ENCODE measurements at regions not wholly inside any gene's neighbourhood (a gene's known extent, or its start where the extent isn't known, plus 50 kb on each side); places are given as distances from the start of the nearest gene placed in this dataset.

GRCh38 chr4:31190671-31191070, 470.5 kb downstream of the PCDH7 start:
- Histone ChIP-seq H3K27ac (no peak overlapping the region), H3K36me3 (no peaks in the 10 kb centered on the region), H3K27me3 (no peaks in the 10 kb centered on the region), H3K4me1 (peaks cover 0 to 8% (median 0%) of the 10 kb centered on the region in 9 donors), H3K9me3 (no peaks in the 10 kb centered on the region), H3K4me3 (no peak overlapping the region)
- intact Hi-C loops (cut with DNase I), result no loop called here
- DNase-seq (no peak), ATAC-seq (no peak)
- no peak for TF ChIP-seq CTCF (IDR thresholded peaks at IDR 0.05)

GRCh38 chr4:31192341-31192740, 472.2 kb downstream of the PCDH7 start:
- DNase-seq (no peak), ATAC-seq (peak in 5 of 8 donors; percentile 31 to 76 (median 56))

GRCh38 chr4:31193521-31193920, 473.4 kb downstream of the PCDH7 start:
- intact Hi-C loops (cut with DNase I), result no loop called here
- no peak for TF ChIP-seq CTCF (IDR thresholded peaks at IDR 0.05)
- H3K27ac ChIP-seq, result no peak overlapping the region
- H3K9me3 ChIP-seq, result peaks cover 0 to 18% (median 0%) of the 10 kb centered on the region in 11 donors
- H3K27me3 ChIP-seq, result no peaks in the 10 kb centered on the region
- H3K4me3 ChIP-seq, result no peak overlapping the region
- DNase-seq (no peak), ATAC-seq (no peak)
- peaks cover 0 to 8% (median 0%) of the 10 kb centered on the region in 9 donors for H3K4me1 ChIP-seq
- no peaks in the 10 kb centered on the region for H3K36me3 ChIP-seq
- WGBS, 2 donors, result 94 to 100% methylated on average over 1 of the region's 1 CpG

More at GRCh38 chr4:31192341-31192740, 472.2 kb downstream of the PCDH7 start:
- Histone ChIP-seq H3K9me3 (peaks cover 0 to 9% (median 0%) of the 10 kb centered on the region in 11 donors), H3K27ac (no peak overlapping the region), H3K4me1 (peaks cover 0 to 8% (median 0%) of the 10 kb centered on the region in 9 donors), H3K4me3 (no peak overlapping the region), H3K36me3 (no peaks in the 10 kb centered on the region), H3K27me3 (no peaks in the 10 kb centered on the region)
- intact Hi-C loops (cut with DNase I), result no loop called here
- TF ChIP-seq CTCF (IDR thresholded peaks at IDR 0.05), result no peak
- WGBS, 2 donors, result 36 to 40% methylated on average over 2 of the region's 2 CpGs

DNA sequence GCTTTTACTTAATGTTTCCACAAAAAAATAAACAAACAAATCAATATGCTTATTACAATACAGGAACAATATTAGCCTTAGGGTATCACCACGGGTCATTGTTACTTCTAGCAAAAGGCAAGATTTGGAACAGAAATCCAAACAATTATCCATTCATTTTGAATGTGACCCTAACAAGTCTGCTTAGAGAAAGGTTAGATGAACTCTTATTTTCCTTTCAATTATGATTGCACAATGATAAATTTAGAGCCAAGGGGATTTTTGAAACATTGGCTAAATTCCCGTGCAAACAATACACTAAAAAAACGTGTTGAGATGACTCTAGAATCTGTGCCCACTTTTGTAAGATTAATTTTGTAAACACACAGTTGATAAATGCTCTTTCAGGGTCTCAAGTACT, 474.7 kb downstream of the PCDH7 start:
- no peak for DNase-seq
- H3K27me3 ChIP-seq, result no peaks in the 10 kb centered on the region
- no peak for ATAC-seq
- intact Hi-C loops (cut with DNase I), result no loop called here
- H3K36me3 ChIP-seq, result no peaks in the 10 kb centered on the region
- peaks cover 0 to 31% (median 0%) of the 10 kb centered on the region in 11 donors for H3K9me3 ChIP-seq
- H3K27ac ChIP-seq, result no peak overlapping the region
- H3K4me3 ChIP-seq, result no peak overlapping the region
- peaks cover 0 to 8% (median 0%) of the 10 kb centered on the region in 9 donors for H3K4me1 ChIP-seq
- TF ChIP-seq CTCF (IDR thresholded peaks at IDR 0.05), result no peak
- WGBS, 2 donors, result 51 to 65% methylated on average over 3 of the region's 3 CpGs
